A673 (cell line): ENCODE measurements at regions not wholly inside any gene's neighbourhood (a gene's known extent, or its start where the extent isn't known, plus 50 kb on each side); places are given as distances from the start of the nearest gene placed in this dataset.

ENCODE experiments used
- CTCF ChIP-seq: fragments of 300-800, 200-600 bp; sonication (generic); conservative IDR thresholded peaks from 2 replicates; pipeline ENCODE4 v1.5.1; 2017; ENCODE audit warnings: low read depth, mild to moderate bottlenecking, antibody characterized with exemption, low read length, moderate library complexity, mixed read lengths
- EZH2 ChIP-seq: fragments of 200-600 bp; sonication (generic); IDR thresholded peaks from 2 replicates; pipeline ENCODE4 v1.6.1; 2017; ENCODE audit warnings: borderline replicate concordance, low read depth, mild to moderate bottlenecking, mixed read lengths, antibody characterized with exemption, low read length; ENCODE audit not compliant: poor library complexity, severe bottlenecking

GRCh38 chr3:184471439-184471838 is 90.1 kb upstream of the EPHB3 start:
- TF ChIP-seq CTCF = no peak
- no peak for TF ChIP-seq EZH2
